Adipocyte (in vitro differentiated cells): ENCODE measurements at regions not wholly inside any gene's neighbourhood (a gene's known extent, or its start where the extent isn't known, plus 50 kb on each side); places are given as distances from the start of the nearest gene placed in this dataset.

ENCODE experiments used
- DNase-seq: peaks from one replicate; pipeline ENCODE4 v3.0.0-alpha.2; 2015; ENCODE audit warnings: low read depth
- H3K27me3 ChIP-seq: replicated peaks from 2 replicates; pipeline ENCODE4 v1.7.0; 2013; ENCODE audit warnings: mild to moderate bottlenecking, low read length, moderate library complexity; ENCODE audit not compliant: control insufficient read depth, insufficient read depth
- H3K36me3 ChIP-seq: 2 replicates; pipeline ENCODE4 v1.7.0; 2013; ENCODE audit warnings: low read length, mild to moderate bottlenecking, moderate library complexity; ENCODE audit not compliant: control insufficient read depth, insufficient read depth, severe bottlenecking
- H3K4me1 ChIP-seq: 2 replicates; pipeline ENCODE4 v1.7.0; 2013; ENCODE audit warnings: mild to moderate bottlenecking, low read length, moderate library complexity; ENCODE audit not compliant: control insufficient read depth, insufficient read depth
- H3K4me3 ChIP-seq: 2 replicates; pipeline ENCODE4 v1.7.0; 2013; ENCODE audit warnings: mild to moderate bottlenecking, low read length, moderate library complexity
- H3K9ac ChIP-seq: 2 replicates; pipeline ENCODE4 v1.7.0; 2013; ENCODE audit warnings: mild to moderate bottlenecking, low read length, moderate library complexity
- H3K9me3 ChIP-seq: 2 replicates; pipeline ENCODE4 v1.7.0; 2013; ENCODE audit warnings: mild to moderate bottlenecking, low read length, moderate library complexity; ENCODE audit not compliant: control insufficient read depth

DNA sequence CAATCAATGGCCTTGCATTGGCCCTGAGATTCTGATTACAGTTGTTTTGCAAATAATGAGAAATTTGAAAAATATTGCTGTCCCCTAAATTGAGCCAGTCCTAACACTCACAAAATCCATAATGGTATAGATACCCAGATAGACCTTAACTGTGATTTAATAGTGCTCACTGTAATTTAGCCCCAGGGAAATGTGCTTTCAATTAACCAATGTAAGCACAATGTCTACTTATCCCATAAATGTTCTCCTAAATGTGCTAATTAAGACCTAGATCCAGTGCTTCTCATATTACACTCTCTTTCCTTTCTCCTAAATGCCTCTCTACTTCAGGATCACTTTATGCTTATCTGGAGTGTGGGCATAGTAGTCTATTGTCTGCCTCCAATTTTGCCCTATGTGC is 417.8 kb upstream of the CCL2 start:
- Histone ChIP-seq H3K9ac (no peak overlapping the region), H3K9me3 (no peaks in the 10 kb centered on the region), H3K27me3 (peaks cover 16% of the 10 kb centered on the region), H3K4me3 (no peak overlapping the region), H3K36me3 (no peaks in the 10 kb centered on the region), H3K4me1 (no peaks in the 10 kb centered on the region)
- no peak for DNase-seq

- H3K27me3 ChIP-seq = peaks cover 20% of the 10 kb centered on the region
- H3K4me1 ChIP-seq = no peaks in the 10 kb centered on the region
- H3K9me3 ChIP-seq = no peaks in the 10 kb centered on the region
- no peak overlapping the region for H3K4me3 ChIP-seq
- H3K9ac ChIP-seq = no peak overlapping the region
- no peaks in the 10 kb centered on the region for H3K36me3 ChIP-seq
- DNase-seq = no peak
Observed at GRCh38 chr17:33838281-33838680, 416.8 kb upstream of the CCL2 start.

DNA sequence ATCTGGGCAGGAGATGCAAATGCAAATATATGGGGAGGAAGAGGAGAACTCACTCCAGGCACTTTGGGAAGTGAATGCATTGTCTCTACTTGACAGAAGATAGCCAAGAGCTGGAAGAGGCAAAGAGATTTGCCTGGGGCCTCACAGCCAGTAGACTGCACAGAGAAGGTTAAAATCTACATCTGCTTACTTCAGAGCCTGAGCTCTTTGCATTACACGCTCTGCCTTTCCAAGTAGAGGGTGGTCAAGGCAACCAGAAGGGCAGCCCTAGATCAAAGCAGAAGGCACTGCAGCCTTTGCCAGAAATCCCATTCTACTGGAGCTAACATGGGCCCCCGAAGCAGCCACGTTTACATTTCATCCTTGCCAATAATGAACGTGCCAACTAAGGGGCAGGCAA is 407.2 kb upstream of the CCL2 start:
- H3K9ac ChIP-seq = no peak overlapping the region
- peaks cover 17% of the 10 kb centered on the region for H3K27me3 ChIP-seq
- DNase-seq = no peak
- H3K4me3 ChIP-seq = no peak overlapping the region
- H3K4me1 ChIP-seq = no peaks in the 10 kb centered on the region
- H3K36me3 ChIP-seq = no peaks in the 10 kb centered on the region
- H3K9me3 ChIP-seq = no peaks in the 10 kb centered on the region

DNA sequence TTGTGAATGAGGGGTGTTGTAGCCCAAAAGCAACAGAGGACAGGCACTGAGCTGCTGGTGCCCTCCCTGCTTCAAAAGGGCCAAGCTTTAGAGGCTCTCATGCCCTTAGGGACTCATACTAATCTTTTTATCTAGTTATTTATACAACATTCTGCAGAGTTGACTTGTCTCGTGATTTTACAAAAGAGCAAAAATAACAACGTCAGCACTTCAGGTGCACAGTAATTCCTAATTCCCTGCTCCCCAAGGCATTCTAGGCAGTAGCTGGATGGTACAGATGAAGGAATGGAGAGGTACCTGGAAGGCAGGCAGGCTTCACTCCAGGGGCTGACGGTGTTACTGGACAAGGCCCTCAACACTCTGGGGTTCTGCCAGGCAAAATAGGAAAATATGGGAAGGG is 406.7 kb upstream of the CCL2 start:
- H3K36me3 ChIP-seq = no peaks in the 10 kb centered on the region
- DNase-seq = no peak

GRCh38 chr17:33854596-33854995 is 400.5 kb upstream of the CCL2 start:
- Histone ChIP-seq H3K4me1 (no peaks in the 10 kb centered on the region), H3K36me3 (no peaks in the 10 kb centered on the region), H3K4me3 (no peak overlapping the region), H3K9me3 (no peaks in the 10 kb centered on the region), H3K27me3 (peaks cover 12% of the 10 kb centered on the region), H3K9ac (no peak overlapping the region)
- DNase-seq = no peak

More for the DNA sequence above, 406.7 kb upstream of the CCL2 start:
- Histone ChIP-seq H3K4me3 (no peak overlapping the region), H3K4me1 (no peaks in the 10 kb centered on the region), H3K27me3 (peaks cover 17% of the 10 kb centered on the region), H3K9ac (no peak overlapping the region), H3K9me3 (no peaks in the 10 kb centered on the region)

DNA sequence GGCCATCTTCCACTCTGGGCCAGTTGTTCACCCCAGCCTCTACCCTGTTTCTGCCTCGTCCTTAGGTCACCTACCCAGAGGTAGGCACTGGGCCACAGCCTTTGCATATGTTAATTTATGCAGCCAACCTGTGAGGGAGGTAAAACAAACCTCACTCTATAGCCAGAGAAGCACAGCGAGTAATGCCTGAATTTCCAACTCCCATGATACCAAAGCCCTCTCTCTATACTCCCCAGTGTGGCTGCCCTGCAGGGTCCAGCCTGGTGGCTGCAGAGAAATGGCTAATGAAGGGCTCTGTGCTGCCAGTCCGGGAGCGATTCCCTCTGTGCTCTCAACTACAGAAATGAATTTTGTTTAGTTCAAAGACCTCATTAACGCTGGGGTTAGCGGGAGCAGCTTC is 397.0 kb upstream of the CCL2 start:
- no peaks in the 10 kb centered on the region for H3K4me1 ChIP-seq
- H3K36me3 ChIP-seq = no peaks in the 10 kb centered on the region
- no peak overlapping the region for H3K9ac ChIP-seq
- H3K27me3 ChIP-seq = peaks cover 19% of the 10 kb centered on the region
- DNase-seq = no peak
- H3K9me3 ChIP-seq = no peaks in the 10 kb centered on the region
- H3K4me3 ChIP-seq = no peak overlapping the region

GRCh38 chr17:33858682-33859081 is 396.4 kb upstream of the CCL2 start:
- no peak overlapping the region for H3K9ac ChIP-seq
- H3K4me3 ChIP-seq = no peak overlapping the region
- no peaks in the 10 kb centered on the region for H3K9me3 ChIP-seq
- no peaks in the 10 kb centered on the region for H3K36me3 ChIP-seq
- H3K4me1 ChIP-seq = no peaks in the 10 kb centered on the region
- H3K27me3 ChIP-seq = peaks cover 19% of the 10 kb centered on the region
- no peak for DNase-seq

DNA sequence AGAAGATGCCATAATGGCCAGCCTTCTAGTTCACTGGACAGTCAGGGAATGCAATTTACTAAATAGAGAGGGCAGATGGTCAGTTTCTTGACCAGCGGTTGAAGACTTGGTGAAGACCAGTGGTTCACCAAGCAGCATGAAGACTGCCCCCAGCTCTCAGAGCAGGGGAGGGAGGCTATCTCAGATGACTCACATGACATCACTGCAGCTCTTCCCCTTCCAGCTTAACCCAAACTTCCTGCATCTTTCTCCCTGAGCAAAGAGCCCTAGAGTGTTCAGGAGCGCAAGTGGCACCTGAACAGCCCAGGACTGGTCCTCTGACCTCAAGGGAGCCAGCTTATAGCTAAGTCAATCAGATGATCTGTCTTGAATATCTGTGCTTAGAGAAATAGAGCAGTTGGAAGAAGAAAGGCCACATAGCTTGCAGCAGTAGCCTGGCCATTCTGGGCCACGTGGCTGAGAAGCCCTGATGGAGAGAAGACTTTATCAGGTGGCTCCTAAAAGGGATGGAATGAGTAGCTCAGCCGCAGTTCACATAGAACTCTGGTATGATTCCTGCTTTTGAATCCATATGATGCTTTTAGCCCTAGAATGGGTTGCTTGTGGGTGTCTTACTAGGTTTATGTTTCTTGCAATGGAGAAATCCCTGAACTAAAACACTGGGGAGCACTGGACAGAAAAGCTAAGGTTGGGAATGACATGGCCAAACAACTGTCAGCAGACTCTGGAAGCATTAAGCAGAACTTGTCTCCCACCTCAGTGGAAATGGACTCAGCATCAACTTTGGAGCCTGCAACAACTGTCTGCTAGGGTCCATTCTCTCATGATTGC is 392.1 kb upstream of the CCL2 start:
- H3K9me3 ChIP-seq = no peaks in the 10 kb centered on the region
- no peaks in the 10 kb centered on the region for H3K36me3 ChIP-seq
- no peak overlapping the region for H3K9ac ChIP-seq
- no peaks in the 10 kb centered on the region for H3K4me1 ChIP-seq
- no peak overlapping the region for H3K4me3 ChIP-seq
- peaks cover 14% of the 10 kb centered on the region for H3K27me3 ChIP-seq
- no peak for DNase-seq

- Histone ChIP-seq H3K36me3 (no peaks in the 10 kb centered on the region), H3K9ac (no peak overlapping the region), H3K4me1 (no peaks in the 10 kb centered on the region), H3K4me3 (no peak overlapping the region), H3K27me3 (peaks cover 8% of the 10 kb centered on the region), H3K9me3 (no peaks in the 10 kb centered on the region)
- no peak for DNase-seq
Observed at GRCh38 chr17:33864758-33865229, 390.3 kb upstream of the CCL2 start.

GRCh38 chr17:33868899-33869298 is 386.2 kb upstream of the CCL2 start:
- Histone ChIP-seq H3K36me3 (no peaks in the 10 kb centered on the region), H3K9me3 (no peaks in the 10 kb centered on the region), H3K4me1 (no peaks in the 10 kb centered on the region), H3K9ac (no peak overlapping the region), H3K4me3 (no peak overlapping the region), H3K27me3 (no peaks in the 10 kb centered on the region)
- no peak for DNase-seq

DNA sequence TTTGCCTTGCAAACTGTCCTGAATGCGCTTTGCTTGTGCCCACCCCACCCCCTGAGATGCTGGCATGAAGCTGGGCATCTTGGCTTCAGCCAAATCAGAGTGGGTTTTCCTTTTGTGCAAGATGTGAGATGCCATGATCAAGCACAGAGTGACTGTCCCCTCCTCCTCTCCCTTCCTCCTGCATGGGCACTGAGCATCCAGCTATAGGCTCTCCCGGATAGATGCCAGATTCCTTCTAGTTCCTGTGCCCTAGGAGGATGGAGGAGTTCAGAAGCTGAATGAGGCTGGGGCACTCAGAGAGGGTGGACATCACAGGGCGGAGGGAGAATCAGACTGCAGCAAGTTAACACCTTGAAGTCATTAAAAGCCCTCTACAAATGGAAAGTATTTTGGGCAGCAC is 384.1 kb upstream of the CCL2 start:
- no peaks in the 10 kb centered on the region for H3K4me1 ChIP-seq
- H3K9ac ChIP-seq = no peak overlapping the region
- no peaks in the 10 kb centered on the region for H3K27me3 ChIP-seq
- DNase-seq = no peak
- no peak overlapping the region for H3K4me3 ChIP-seq
- no peaks in the 10 kb centered on the region for H3K9me3 ChIP-seq
- H3K36me3 ChIP-seq = no peaks in the 10 kb centered on the region
